HepG2 (cell line): ENCODE measurements at regions not wholly inside any gene's neighbourhood (a gene's known extent, or its start where the extent isn't known, plus 50 kb on each side); places are given as distances from the start of the nearest gene placed in this dataset.

ENCODE experiments used
- ATAC-seq: fragments of 200-7000 bp; cut with Tn5 transposase; 3 replicates; pipeline ENCODE4 v1.9.1; 2020; ENCODE audit warnings: mild to moderate bottlenecking, moderate library complexity
- BruUV-seq: library from RNA; stranded (reverse); fragments of 400-500 nt; replicated peaks from 2 replicates; lab custom pipeline; 2021; lab: Mats Ljungman, UMichigan
- CTCF ChIA-PET: fragments of 300-600 bp; formaldehyde crosslinking; extraction: SDS; loops from one replicate; lab custom pipeline; 2021; ENCODE audit warnings: low total read pairs, inconsistent platforms, low intra/inter-chr PET ratio; lab: Yijun Ruan, JAX
- POLR2A ChIA-PET: fragments of 350-600 bp; sonication (Branson Sonifier 250); formaldehyde crosslinking; loops from one replicate; lab custom pipeline; 2020; ENCODE audit warnings: antibody characterized with exemption, inconsistent platforms; lab: Yijun Ruan, JAX
- DNase-seq: peaks from one replicate; pipeline ENCODE4 v3.0.0-alpha.2; 2015; ENCODE audit warnings: low spot score
- FAIRE-seq: peaks from 3 replicates; lab custom pipeline; 2011; peaks lifted over from hg19 to GRCh38; lab: Jason Lieb, UNC
- H2AFZ ChIP-seq: one replicate; pipeline ENCODE4 v1.6.1; 2011; ENCODE audit warnings: low read length, inconsistent platforms
- H3K27ac ChIP-seq: fragments of 300-600 bp; 3 replicates; pipeline ENCODE4 v1.8.0; 2011; ENCODE audit warnings: mixed run types, mild to moderate bottlenecking, mixed read lengths, low read length, inconsistent platforms; ENCODE audit not compliant: insufficient read depth; ENCODE audit errors: extremely low read length
- H3K27me3 ChIP-seq, 2 experiments: fragments of 200-600 bp in 1 of 2; 2 replicates in 1 of 2; 3 replicates in 1 of 2; pipeline versions ENCODE4 v1.6.0 to v1.8.0; 2011; ENCODE audit warnings: low read length in 2 of 2, mild to moderate bottlenecking in 2 of 2, moderate library complexity in 2 of 2, inconsistent platforms in 1 of 2; ENCODE audit not compliant: insufficient read depth in 2 of 2, control insufficient read depth in 1 of 2
- H3K36me3 ChIP-seq, 2 experiments: fragments of 200-600 bp in 1 of 2; replicated peaks in 1 of 2; 2 replicates in 1 of 2; 3 replicates in 1 of 2; pipeline versions ENCODE4 v1.5.1 to v1.8.0; 2011; ENCODE audit warnings: low read length in 2 of 2, inconsistent platforms in 1 of 2; ENCODE audit not compliant: insufficient read depth in 2 of 2, control insufficient read depth in 1 of 2
- H3K4me1 ChIP-seq: 2 replicates; pipeline ENCODE4 v1.5.1; 2012; ENCODE audit warnings: low read length, inconsistent platforms; ENCODE audit not compliant: insufficient read depth
- H3K4me2 ChIP-seq: 2 replicates; pipeline ENCODE4 v1.6.0; 2011; ENCODE audit warnings: low read depth, low read length, inconsistent platforms
- H3K4me3 ChIP-seq, 3 experiments: fragments of 200-600 bp in 1 of 3; sonication (generic), shearing (Covaris generic) in 1 of 3; replicated peaks in 1 of 3; 2 replicates each; pipeline ENCODE4 v1.5.1; 2011 to 2016; ENCODE audit warnings: low read length in 3 of 3, inconsistent platforms in 2 of 3, low read depth in 2 of 3, mild to moderate bottlenecking in 2 of 3, control low read depth in 1 of 3, mixed read lengths in 1 of 3; ENCODE audit not compliant: insufficient read depth in 1 of 3
- H3K79me2 ChIP-seq: one replicate; pipeline ENCODE4 v1.6.1; 2011; ENCODE audit warnings: low read length, inconsistent platforms; ENCODE audit not compliant: insufficient read depth
- H3K9ac ChIP-seq: 2 replicates; pipeline ENCODE4 v1.6.0; 2011; ENCODE audit warnings: mild to moderate bottlenecking, low read depth, low read length, inconsistent platforms; ENCODE audit not compliant: insufficient read depth
- H3K9me3 ChIP-seq: 2 replicates; pipeline ENCODE4 v1.5.1; 2012; ENCODE audit warnings: mild to moderate bottlenecking, low read length
- H4K20me1 ChIP-seq: 2 replicates; pipeline ENCODE4 v1.6.0; 2011; ENCODE audit warnings: inconsistent platforms, mild to moderate bottlenecking, low read length, moderate library complexity; ENCODE audit not compliant: insufficient read depth
- ELF3 ChIP-seq: IDR thresholded peaks from 2 replicates; pipeline ENCODE4 v1.6.1; 2016; ENCODE audit warnings: missing genetic modification reagents, missing compliant biosample characterization
- HNF4A ChIP-seq: sonication (generic); formaldehyde crosslinking; IDR thresholded peaks from 2 replicates; pipeline ENCODE4 v1.4.0; 2020; ENCODE audit warnings: missing genetic modification reagents
- JARID2 ChIP-seq: sonication (generic); formaldehyde crosslinking; IDR thresholded peaks from 2 replicates; pipeline ENCODE4 v1.8.1; 2023; ENCODE audit warnings: missing genetic modification reagents, inconsistent platforms; ENCODE audit not compliant: insufficient replicate concordance
- MED1 ChIP-seq: sonication (generic); formaldehyde crosslinking; IDR thresholded peaks from 2 replicates; pipeline ENCODE4 v1.4.0; 2020; ENCODE audit warnings: missing genetic modification reagents
- MIER2 ChIP-seq: IDR thresholded peaks from 2 replicates; pipeline ENCODE4 v1.6.1; 2016; ENCODE audit warnings: missing biosample characterization, missing genetic modification reagents
- MYC ChIP-seq: sonication (generic); formaldehyde crosslinking; IDR thresholded peaks from 2 replicates; pipeline ENCODE4 v1.9.0; 2021; ENCODE audit warnings: missing genetic modification reagents, borderline replicate concordance
- PCBP2 ChIP-seq: fragments of 200-400 bp; formaldehyde crosslinking; optimal IDR thresholded peaks from 2 replicates; pipeline ENCODE3; 2018; ENCODE audit warnings: low read length, low read depth; ENCODE audit not compliant: poor library complexity, severe bottlenecking
- PITX1 ChIP-seq: sonication (generic); formaldehyde crosslinking; IDR thresholded peaks from 2 replicates; pipeline ENCODE4 v1.5.1; 2020; ENCODE audit warnings: mild to moderate bottlenecking, missing genetic modification reagents
- SRSF1 ChIP-seq: fragments of 200-400 bp; formaldehyde crosslinking; optimal IDR thresholded peaks from 2 replicates; pipeline ENCODE3; 2017; ENCODE audit warnings: mild to moderate bottlenecking, low read depth, low read length, moderate library complexity
- TBX3 ChIP-seq: fragments of 450-650 bp; IDR thresholded peaks from 2 replicates; pipeline ENCODE4 v1.6.1; 2017; ENCODE audit warnings: antibody characterized with exemption, mild to moderate bottlenecking, inconsistent platforms, borderline replicate concordance
- ZC3H13 ChIP-seq: sonication (generic); formaldehyde crosslinking; IDR thresholded peaks from 2 replicates; pipeline ENCODE4 v1.8.1; 2023; ENCODE audit warnings: mild to moderate bottlenecking, missing genetic modification reagents, moderate library complexity
- ZNF264 ChIP-seq: sonication (generic); formaldehyde crosslinking; IDR thresholded peaks from 2 replicates; pipeline ENCODE4 v1.4.0; 2020; ENCODE audit warnings: missing genetic modification reagents
- ZNF296 ChIP-seq: sonication (generic); formaldehyde crosslinking; conservative IDR thresholded peaks from 2 replicates; pipeline ENCODE4 v1.5.0; 2020; ENCODE audit warnings: mild to moderate bottlenecking, missing genetic modification reagents
- ZNF616 ChIP-seq: sonication (generic); formaldehyde crosslinking; IDR thresholded peaks from 2 replicates; pipeline ENCODE4 v1.5.0; 2020; ENCODE audit warnings: low read depth, mild to moderate bottlenecking, missing genetic modification reagents
- ZNF788 ChIP-seq: sonication (generic); formaldehyde crosslinking; IDR thresholded peaks from 2 replicates; pipeline ENCODE4 v1.5.0; 2020; ENCODE audit warnings: mild to moderate bottlenecking, missing genetic modification reagents, borderline replicate concordance
- WGBS: methylation state at CpG from one replicate; pipeline ENCODE4 v1.1.6; 2017; ENCODE audit warnings: low lambda C conversion rate; 5-methylcytosine and 5-hydroxymethylcytosine counted together
- in situ Hi-C: cut with HindIII; loops from 2 replicates; pipeline ENCODE4 v1.10.0; 2017; ENCODE audit warnings: low pct_unique_long_range_greater_than_20kb; ENCODE audit not compliant: extremely low pct_ligation_motif_present
- intact Hi-C: fragments of 100-400 bp; cut with micrococcal nuclease; formaldehyde crosslinking; loops from one replicate; pipeline ENCODE4 v1.10.0; 2022; ENCODE audit not compliant: unreplicated experiment
- TF ChIP-seq, protein P1 (sequence below): sonication (generic); formaldehyde crosslinking; IDR thresholded peaks from 2 replicates; pipeline ENCODE4 v1.4.0; 2020; ENCODE audit warnings: missing genetic modification reagents
- TF ChIP-seq, protein P2 (sequence below): sonication (generic); formaldehyde crosslinking; IDR thresholded peaks from 2 replicates; pipeline ENCODE4 v1.4.0; 2020; ENCODE audit warnings: mild to moderate bottlenecking, missing genetic modification reagents
- TF ChIP-seq, protein P3 (sequence below): sonication (generic); formaldehyde crosslinking; IDR thresholded peaks from 2 replicates; pipeline ENCODE4 v1.4.0; 2020; ENCODE audit warnings: low read depth, mild to moderate bottlenecking, missing genetic modification reagents
- TF ChIP-seq, protein P4 (sequence below), 2 experiments: sonication (generic) in 1 of 2; formaldehyde crosslinking in 1 of 2; IDR thresholded peaks; 2 replicates each; pipeline versions ENCODE4 v1.5.1 to v1.6.1; 2011 to 2020; ENCODE audit warnings: borderline replicate concordance in 1 of 2, low read depth in 1 of 2, low read length in 1 of 2, mild to moderate bottlenecking in 1 of 2, missing genetic modification reagents in 1 of 2, moderate library complexity in 1 of 2

DNA sequence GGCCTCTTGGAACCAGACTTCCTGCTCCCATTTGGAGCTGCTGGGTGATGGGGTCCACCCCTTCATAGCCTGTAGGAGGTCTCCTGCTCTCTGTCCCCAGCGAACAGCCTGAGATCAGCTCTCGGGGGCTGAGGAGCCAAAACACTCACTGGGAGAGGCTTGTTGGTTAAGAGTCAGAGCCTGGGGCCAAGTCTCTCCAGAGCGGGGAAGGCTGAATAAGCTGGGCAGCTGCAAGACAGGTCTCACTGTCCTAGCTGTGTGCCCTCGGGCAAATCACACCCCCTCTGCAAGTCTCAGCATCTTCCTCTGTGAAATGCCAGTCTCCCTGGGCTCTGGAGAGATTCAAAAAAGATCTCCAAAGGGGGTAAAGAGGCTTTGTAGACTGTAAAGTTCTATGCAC, 174.6 kb downstream of the WSCD1 start:
- Histone ChIP-seq H3K36me3 (no peaks in the 10 kb centered on the region), H3K27me3 (peaks cover 0 to 14% of the 10 kb centered on the region in 2 experiments; a peak in 2 of 5 replicates), H3K9ac (no peak overlapping the region), H2AFZ (no peak overlapping the region), H3K27ac (no peak overlapping the region), H3K4me3 (no peak overlapping the region), H4K20me1 (no peaks in the 10 kb centered on the region), H3K9me3 (no peaks in the 10 kb centered on the region), H3K4me1 (no peaks in the 10 kb centered on the region), H3K79me2 (no peaks in the 10 kb centered on the region), H3K4me2 (no peak overlapping the region)
- ChIA-PET POLR2A (no interaction called here), CTCF (no interaction called here)
- ATAC-seq: no peak
- in situ Hi-C loops: no loop called here
- intact Hi-C loops: no loop called here
- DNase-seq: no peak
- WGBS: 0% methylated on average over 1 of the region's 4 CpGs
- BruUV-seq: no TSS peak
- FAIRE-seq: no peak
- no peak for TF ChIP-seq ZNF296
- TF ChIP-seq, protein P1, sequence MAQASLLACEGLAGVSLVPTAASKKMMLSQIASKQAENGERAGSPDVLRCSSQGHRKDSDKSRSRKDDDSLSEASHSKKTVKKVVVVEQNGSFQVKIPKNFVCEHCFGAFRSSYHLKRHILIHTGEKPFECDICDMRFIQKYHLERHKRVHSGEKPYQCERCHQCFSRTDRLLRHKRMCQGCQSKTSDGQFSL (CRISPR knock-in tag): no peak
- TF ChIP-seq ZNF788: no peak
- no peak for TF ChIP-seq ZC3H13 (CRISPR knock-in tag)
- TF ChIP-seq, protein P2, sequence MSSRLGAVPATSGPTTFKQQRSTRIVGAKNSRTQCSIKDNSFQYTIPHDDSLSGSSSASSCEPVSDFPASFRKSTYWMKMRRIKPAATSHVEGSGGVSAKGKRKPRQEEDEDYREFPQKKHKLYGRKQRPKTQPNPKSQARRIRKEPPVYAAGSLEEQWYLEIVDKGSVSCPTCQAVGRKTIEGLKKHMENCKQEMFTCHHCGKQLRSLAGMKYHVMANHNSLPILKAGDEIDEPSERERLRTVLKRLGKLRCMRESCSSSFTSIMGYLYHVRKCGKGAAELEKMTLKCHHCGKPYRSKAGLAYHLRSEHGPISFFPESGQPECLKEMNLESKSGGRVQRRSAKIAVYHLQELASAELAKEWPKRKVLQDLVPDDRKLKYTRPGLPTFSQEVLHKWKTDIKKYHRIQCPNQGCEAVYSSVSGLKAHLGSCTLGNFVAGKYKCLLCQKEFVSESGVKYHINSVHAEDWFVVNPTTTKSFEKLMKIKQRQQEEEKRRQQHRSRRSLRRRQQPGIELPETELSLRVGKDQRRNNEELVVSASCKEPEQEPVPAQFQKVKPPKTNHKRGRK (CRISPR knock-in tag): no peak
- TF ChIP-seq ZNF616 (CRISPR knock-in tag): no peak
- TF ChIP-seq MED1 (CRISPR knock-in tag): no peak
- TF ChIP-seq JARID2: no peak
- no peak for TF ChIP-seq PCBP2
- no peak for TF ChIP-seq MYC (CRISPR knock-in tag)
- no peak for TF ChIP-seq SRSF1
- no peak for TF ChIP-seq TBX3
- TF ChIP-seq, protein P3, sequence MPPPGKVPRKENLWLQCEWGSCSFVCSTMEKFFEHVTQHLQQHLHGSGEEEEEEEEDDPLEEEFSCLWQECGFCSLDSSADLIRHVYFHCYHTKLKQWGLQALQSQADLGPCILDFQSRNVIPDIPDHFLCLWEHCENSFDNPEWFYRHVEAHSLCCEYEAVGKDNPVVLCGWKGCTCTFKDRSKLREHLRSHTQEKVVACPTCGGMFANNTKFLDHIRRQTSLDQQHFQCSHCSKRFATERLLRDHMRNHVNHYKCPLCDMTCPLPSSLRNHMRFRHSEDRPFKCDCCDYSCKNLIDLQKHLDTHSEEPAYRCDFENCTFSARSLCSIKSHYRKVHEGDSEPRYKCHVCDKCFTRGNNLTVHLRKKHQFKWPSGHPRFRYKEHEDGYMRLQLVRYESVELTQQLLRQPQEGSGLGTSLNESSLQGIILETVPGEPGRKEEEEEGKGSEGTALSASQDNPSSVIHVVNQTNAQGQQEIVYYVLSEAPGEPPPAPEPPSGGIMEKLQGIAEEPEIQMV (CRISPR knock-in tag): no peak
- no peak for TF ChIP-seq ELF3 (CRISPR knock-in tag)
- TF ChIP-seq MIER2 (CRISPR knock-in tag): no peak
- no peak for TF ChIP-seq ZNF264 (CRISPR knock-in tag)
- TF ChIP-seq, protein P4, sequence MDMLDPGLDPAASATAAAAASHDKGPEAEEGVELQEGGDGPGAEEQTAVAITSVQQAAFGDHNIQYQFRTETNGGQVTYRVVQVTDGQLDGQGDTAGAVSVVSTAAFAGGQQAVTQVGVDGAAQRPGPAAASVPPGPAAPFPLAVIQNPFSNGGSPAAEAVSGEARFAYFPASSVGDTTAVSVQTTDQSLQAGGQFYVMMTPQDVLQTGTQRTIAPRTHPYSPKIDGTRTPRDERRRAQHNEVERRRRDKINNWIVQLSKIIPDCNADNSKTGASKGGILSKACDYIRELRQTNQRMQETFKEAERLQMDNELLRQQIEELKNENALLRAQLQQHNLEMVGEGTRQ (IDR thresholded peaks at IDR 0.05; ENCODE audit: low read depth, low read length): no peak
- TF ChIP-seq, protein P4 (CRISPR knock-in tag; IDR thresholded peaks at IDR 0.05; ENCODE audit: borderline replicate concordance): no peak
- TF ChIP-seq HNF4A (CRISPR knock-in tag): no peak
- TF ChIP-seq PITX1 (CRISPR knock-in tag): no peak
